ENCODE measurements at regions not wholly inside any gene's neighbourhood (a gene's known extent, or its start where the extent isn't known, plus 50 kb on each side); places are given as distances from the start of the nearest gene placed in this dataset.
"Not testable (repeated sequence)": the region's sequence is repeated elsewhere in the genome, so short reads cannot be mapped to it uniquely, and the experiment has no call there.

DNA sequence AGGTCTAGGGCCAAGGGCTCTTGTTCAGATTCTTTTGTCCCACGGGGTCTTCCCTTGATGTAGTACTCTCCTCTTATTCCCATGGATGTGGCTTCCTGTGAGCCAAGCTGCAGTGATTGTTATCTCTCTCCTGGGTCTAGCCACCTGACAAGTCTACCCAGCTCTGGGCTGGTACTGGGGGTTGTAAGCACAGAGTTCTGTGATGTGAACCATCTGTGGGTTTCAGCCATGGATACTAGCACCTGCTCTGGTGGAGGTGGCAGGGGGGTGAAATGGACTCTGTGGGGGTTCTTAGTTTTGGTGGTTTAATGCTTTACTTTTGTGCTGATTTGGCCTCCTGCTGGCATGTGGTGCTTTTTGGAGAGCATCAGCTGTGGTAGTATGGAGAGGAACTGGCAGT, 350.8 kb downstream of the DNAJB9 start:
- H3K9me3 ChIP-seq (ENCODE audit: control insufficient read depth in 2 of 3, low read length in 3 of 3), result peaks cover 0 to 3% (median 0%) of the 10 kb centered on the region in 3 experiments
- no peak overlapping the region for H3K4me3 Mint-ChIP-seq
- peaks cover 0 to 6% (median 0%) of the 10 kb centered on the region in 5 donors for H3K36me3 Mint-ChIP-seq
- CTCF ChIA-PET, result no interaction called here
- no peaks in the 10 kb centered on the region for H3K27me3 ChIP-seq (ENCODE audit: control insufficient read depth in 2 of 2, insufficient read depth in 2 of 2, low read length in 2 of 2)
- H3K4me3 ChIP-seq (ENCODE audit: low read length), result no peak overlapping the region
- no peaks in the 10 kb centered on the region for H3K27me3 Mint-ChIP-seq
- H3K36me3 ChIP-seq (ENCODE audit: control insufficient read depth in 2 of 3, insufficient read depth in 3 of 3, low read length in 3 of 3), result no peaks in the 10 kb centered on the region
- H3K27ac Mint-ChIP-seq, result no peak overlapping the region
- H3K9me3 Mint-ChIP-seq, result peaks cover 4 to 52% (median 20%) of the 10 kb centered on the region in 11 donors
- ATAC-seq (no peak), DNase-seq (no peak)
- peaks cover 0 to 2% (median 0%) of the 10 kb centered on the region in 7 donors for H3K4me1 Mint-ChIP-seq
- POLR2A ChIA-PET, result no interaction called here
- intact Hi-C loops (cut with micrococcal nuclease), result no loop called here
- H3K4me1 ChIP-seq (ENCODE audit: control insufficient read depth in 2 of 2, insufficient read depth in 2 of 2, low read length in 2 of 2), result no peaks in the 10 kb centered on the region
- no peak overlapping the region for H3K27ac ChIP-seq (ENCODE audit: low read depth, low read length)

DNA sequence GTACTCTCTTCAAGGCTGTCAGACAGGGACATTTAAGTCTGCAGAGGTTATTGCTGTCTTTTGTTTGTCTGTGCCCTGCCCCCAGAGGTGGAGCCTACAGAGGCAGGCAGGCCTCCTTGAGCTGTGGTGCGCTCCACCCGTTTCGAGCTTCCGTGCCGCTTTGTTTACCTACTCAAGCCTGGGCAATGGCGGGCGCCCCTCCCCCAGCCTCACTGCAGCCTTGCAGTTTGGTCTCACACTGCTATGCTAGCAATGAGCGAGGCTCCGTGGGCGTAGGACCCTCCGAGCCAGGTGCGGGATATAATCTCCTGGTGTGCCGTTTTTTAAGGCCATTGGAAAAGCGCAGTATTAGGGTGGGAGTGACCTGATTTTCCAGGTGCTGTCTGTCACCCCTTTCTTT, 373.4 kb downstream of the DNAJB9 start:
- H3K27me3 ChIP-seq (ENCODE audit: control insufficient read depth in 2 of 2, insufficient read depth in 2 of 2, low read length in 2 of 2); H3K36me3 Mint-ChIP-seq; ATAC-seq; H3K4me1 Mint-ChIP-seq; H3K27ac ChIP-seq (ENCODE audit: low read depth, low read length); intact Hi-C loops (cut with micrococcal nuclease); H3K27ac Mint-ChIP-seq; H3K27me3 Mint-ChIP-seq; H3K4me3 ChIP-seq (ENCODE audit: low read length); DNase-seq; CTCF ChIA-PET; H3K36me3 ChIP-seq (ENCODE audit: control insufficient read depth in 2 of 3, insufficient read depth in 3 of 3, low read length in 3 of 3); POLR2A ChIA-PET; H3K4me3 Mint-ChIP-seq; H3K9me3 ChIP-seq (ENCODE audit: control insufficient read depth in 2 of 3, low read length in 3 of 3); H3K4me1 ChIP-seq (ENCODE audit: control insufficient read depth in 2 of 2, insufficient read depth in 2 of 2, low read length in 2 of 2): not testable (repeated sequence)
- H3K9me3 Mint-ChIP-seq, result peaks cover 0 to 17% (median 10%) of the 10 kb centered on the region in 11 donors

DNA sequence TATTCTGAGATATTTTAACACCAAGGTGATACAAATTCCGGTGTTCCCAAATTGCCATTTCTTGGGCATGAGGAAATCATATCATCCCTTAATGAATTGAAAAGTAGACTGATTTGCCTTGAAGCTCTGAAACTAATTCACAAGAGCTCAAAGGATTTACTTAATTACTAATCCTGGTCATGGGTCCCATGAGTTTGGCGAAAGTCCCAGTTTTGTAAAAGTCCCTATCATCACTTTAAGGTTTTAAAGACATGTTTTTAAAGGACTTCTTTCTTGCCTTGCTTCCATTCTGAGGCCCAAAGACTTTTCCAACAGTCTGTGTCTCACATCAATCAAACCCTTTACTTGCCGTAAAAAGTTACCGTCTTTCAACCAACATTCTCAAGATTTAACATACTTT, 377.9 kb downstream of the DNAJB9 start:
- no peak for ATAC-seq
- no peaks in the 10 kb centered on the region for H3K27me3 ChIP-seq (ENCODE audit: control insufficient read depth in 2 of 2, insufficient read depth in 2 of 2, low read length in 2 of 2)
- ChIA-PET POLR2A (no interaction called here), CTCF (no interaction called here)
- no peaks in the 10 kb centered on the region for H3K4me1 ChIP-seq (ENCODE audit: control insufficient read depth in 2 of 2, insufficient read depth in 2 of 2, low read length in 2 of 2)
- no peaks in the 10 kb centered on the region for H3K36me3 ChIP-seq (ENCODE audit: control insufficient read depth in 2 of 3, insufficient read depth in 3 of 3, low read length in 3 of 3)
- no peak overlapping the region for H3K4me3 ChIP-seq (ENCODE audit: low read length)
- no peaks in the 10 kb centered on the region for H3K4me1 Mint-ChIP-seq
- intact Hi-C loops (cut with micrococcal nuclease), result no loop called here
- H3K27ac ChIP-seq (ENCODE audit: low read depth, low read length), result no peak overlapping the region
- no peaks in the 10 kb centered on the region for H3K9me3 ChIP-seq (ENCODE audit: control insufficient read depth in 2 of 3, low read length in 3 of 3)
- H3K27ac Mint-ChIP-seq, result no peak overlapping the region
- H3K4me3 Mint-ChIP-seq, result no peak overlapping the region
- no peaks in the 10 kb centered on the region for H3K27me3 Mint-ChIP-seq
- peaks cover 0 to 18% (median 9%) of the 10 kb centered on the region in 11 donors for H3K9me3 Mint-ChIP-seq
- H3K36me3 Mint-ChIP-seq, result no peaks in the 10 kb centered on the region
- no peak for DNase-seq

DNA sequence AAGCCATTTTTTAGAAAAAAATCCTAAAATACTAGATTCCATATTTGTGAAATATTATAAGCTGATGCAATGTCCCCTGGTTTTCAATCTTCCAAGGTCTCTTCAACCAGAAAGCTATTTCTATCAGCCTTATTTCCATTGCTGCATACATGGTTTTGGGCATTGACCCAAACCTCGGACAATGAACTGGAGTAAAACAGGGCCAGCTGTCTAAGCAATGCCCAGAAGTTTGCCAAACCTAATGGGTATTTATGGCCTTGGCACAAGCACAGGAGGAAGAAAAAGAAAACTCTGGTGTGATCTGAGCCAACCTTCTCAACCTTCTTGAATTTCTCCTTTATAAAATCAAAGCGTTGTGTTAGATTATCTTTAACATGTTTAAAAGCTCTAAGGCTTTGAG, 402.3 kb downstream of the DNAJB9 start:
- no peaks in the 10 kb centered on the region for H3K36me3 ChIP-seq (ENCODE audit: control insufficient read depth in 2 of 3, insufficient read depth in 3 of 3, low read length in 3 of 3)

DNA sequence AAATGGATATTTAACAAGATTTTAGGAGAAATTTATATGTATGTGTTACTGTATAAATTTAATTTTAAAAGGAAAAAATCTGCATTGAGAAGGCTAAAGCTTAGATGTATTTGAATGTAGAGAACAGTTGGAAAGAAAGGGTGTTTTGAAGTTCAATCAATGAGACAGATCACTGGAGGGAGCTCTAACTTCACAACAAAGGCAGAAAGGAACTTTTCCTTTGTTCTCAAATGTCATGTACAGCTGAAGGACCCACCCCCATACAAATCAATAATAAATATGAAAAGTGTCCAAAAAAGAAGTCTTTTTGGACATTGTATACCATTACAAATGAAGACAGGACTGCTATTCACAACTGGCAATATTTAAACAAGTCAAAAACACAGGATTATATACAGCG, 403.4 kb downstream of the DNAJB9 start:
- Mint-ChIP-seq H3K36me3 (no peaks in the 10 kb centered on the region), H3K27ac (no peak overlapping the region), H3K4me3 (no peak overlapping the region), H3K9me3 (peaks cover 0 to 5% (median 0%) of the 10 kb centered on the region in 11 donors), H3K27me3 (no peaks in the 10 kb centered on the region), H3K4me1 (no peaks in the 10 kb centered on the region)
- no peaks in the 10 kb centered on the region for H3K9me3 ChIP-seq (ENCODE audit: control insufficient read depth in 2 of 3, low read length in 3 of 3)
- CTCF ChIA-PET, result no interaction called here
- intact Hi-C loops (cut with micrococcal nuclease), result no loop called here
- DNase-seq (no peak), ATAC-seq (no peak)
- H3K4me1 ChIP-seq (ENCODE audit: control insufficient read depth in 2 of 2, insufficient read depth in 2 of 2, low read length in 2 of 2), result no peaks in the 10 kb centered on the region
- no peak overlapping the region for H3K4me3 ChIP-seq (ENCODE audit: low read length)
- POLR2A ChIA-PET, result no interaction called here
- H3K27me3 ChIP-seq (ENCODE audit: control insufficient read depth in 2 of 2, insufficient read depth in 2 of 2, low read length in 2 of 2), result no peaks in the 10 kb centered on the region
- H3K36me3 ChIP-seq (ENCODE audit: control insufficient read depth in 2 of 3, insufficient read depth in 3 of 3, low read length in 3 of 3), result no peaks in the 10 kb centered on the region
- no peak overlapping the region for H3K27ac ChIP-seq (ENCODE audit: low read depth, low read length)

More for the DNA sequence above, 402.3 kb downstream of the DNAJB9 start:
- POLR2A ChIA-PET, result no interaction called here
- ATAC-seq (no peak), DNase-seq (no peak)
- intact Hi-C loops (cut with micrococcal nuclease), result no loop called here
- H3K36me3 Mint-ChIP-seq, result no peaks in the 10 kb centered on the region
- H3K4me1 Mint-ChIP-seq, result no peaks in the 10 kb centered on the region
- Histone ChIP-seq H3K4me3 (ENCODE audit: low read length) (no peak overlapping the region), H3K27ac (ENCODE audit: low read depth, low read length) (no peak overlapping the region), H3K9me3 (ENCODE audit: control insufficient read depth in 2 of 3, low read length in 3 of 3) (no peaks in the 10 kb centered on the region), H3K4me1 (ENCODE audit: control insufficient read depth in 2 of 2, insufficient read depth in 2 of 2, low read length in 2 of 2) (no peaks in the 10 kb centered on the region), H3K27me3 (ENCODE audit: control insufficient read depth in 2 of 2, insufficient read depth in 2 of 2, low read length in 2 of 2) (no peaks in the 10 kb centered on the region)
- no peak overlapping the region for H3K4me3 Mint-ChIP-seq
- no peak overlapping the region for H3K27ac Mint-ChIP-seq
- CTCF ChIA-PET, result interaction anchor here (0.7 kb wide), 1 partner anchor 214 kb away, joined by 3 read pairs; no protein-coding TSS in a partner anchor
- peaks cover 0 to 4% (median 0%) of the 10 kb centered on the region in 11 donors for H3K9me3 Mint-ChIP-seq
- no peaks in the 10 kb centered on the region for H3K27me3 Mint-ChIP-seq

DNA sequence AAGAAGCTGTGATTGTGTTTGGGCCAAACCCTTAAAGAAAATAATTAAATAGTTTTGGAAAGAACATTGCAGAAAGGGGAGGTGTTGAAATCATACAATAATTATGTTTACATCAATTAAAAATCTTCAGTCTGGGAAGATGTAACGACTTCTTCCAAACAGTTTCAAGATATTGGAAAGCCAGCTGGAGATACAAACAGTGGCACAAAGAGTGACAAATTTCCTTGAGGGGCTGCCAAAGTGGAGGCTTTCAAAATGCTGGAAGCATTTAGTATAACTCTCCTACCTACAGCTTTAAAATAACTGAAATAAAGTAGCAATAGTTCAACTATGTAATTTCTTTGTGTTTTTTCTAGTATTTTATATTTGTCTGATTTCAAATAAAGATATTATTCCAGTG, 405.0 kb downstream of the DNAJB9 start:
- POLR2A ChIA-PET, result no interaction called here
- no peaks in the 10 kb centered on the region for H3K4me1 Mint-ChIP-seq
- no peak overlapping the region for H3K4me3 Mint-ChIP-seq
- H3K36me3 Mint-ChIP-seq, result no peaks in the 10 kb centered on the region
- intact Hi-C loops (cut with micrococcal nuclease), result no loop called here
- H3K27ac Mint-ChIP-seq, result no peak overlapping the region
- Histone ChIP-seq H3K9me3 (ENCODE audit: control insufficient read depth in 2 of 3, low read length in 3 of 3) (no peaks in the 10 kb centered on the region), H3K27me3 (ENCODE audit: control insufficient read depth in 2 of 2, insufficient read depth in 2 of 2, low read length in 2 of 2) (no peaks in the 10 kb centered on the region), H3K27ac (ENCODE audit: low read depth, low read length) (no peak overlapping the region), H3K4me3 (ENCODE audit: low read length) (no peak overlapping the region), H3K4me1 (ENCODE audit: control insufficient read depth in 2 of 2, insufficient read depth in 2 of 2, low read length in 2 of 2) (no peaks in the 10 kb centered on the region), H3K36me3 (ENCODE audit: control insufficient read depth in 2 of 3, insufficient read depth in 3 of 3, low read length in 3 of 3) (no peaks in the 10 kb centered on the region)
- no peak for ATAC-seq
- no peak for DNase-seq
- H3K27me3 Mint-ChIP-seq, result no peaks in the 10 kb centered on the region
- peaks cover 0 to 11% (median 6%) of the 10 kb centered on the region in 11 donors for H3K9me3 Mint-ChIP-seq
- CTCF ChIA-PET, result no interaction called here

DNA sequence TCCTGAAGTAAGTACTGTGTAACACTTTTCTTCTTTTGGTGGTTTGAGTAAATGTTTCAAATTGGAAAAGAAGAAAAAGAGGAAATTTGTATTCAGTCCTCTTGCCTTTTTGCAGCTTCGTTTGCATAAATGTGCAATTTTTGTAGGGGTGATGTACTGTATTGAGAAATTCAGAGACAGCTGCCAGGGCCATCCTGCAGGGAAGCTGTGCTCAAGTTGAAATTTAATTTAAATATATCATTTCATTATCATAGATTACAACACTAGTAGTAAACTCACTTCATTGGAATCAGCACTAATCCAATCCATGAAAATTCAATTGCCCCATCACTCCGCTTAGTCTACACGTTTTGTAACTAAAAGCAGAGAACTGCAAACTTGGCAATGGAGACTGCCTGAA, 415.4 kb downstream of the DNAJB9 start:
- DNase-seq (no peak), ATAC-seq (no peak)
- Histone ChIP-seq H3K27me3 (ENCODE audit: control insufficient read depth in 2 of 2, insufficient read depth in 2 of 2, low read length in 2 of 2) (no peaks in the 10 kb centered on the region), H3K27ac (ENCODE audit: low read depth, low read length) (no peak overlapping the region), H3K4me1 (ENCODE audit: control insufficient read depth in 2 of 2, insufficient read depth in 2 of 2, low read length in 2 of 2) (no peaks in the 10 kb centered on the region), H3K9me3 (ENCODE audit: control insufficient read depth in 2 of 3, low read length in 3 of 3) (no peaks in the 10 kb centered on the region), H3K36me3 (ENCODE audit: control insufficient read depth in 2 of 3, insufficient read depth in 3 of 3, low read length in 3 of 3) (no peaks in the 10 kb centered on the region), H3K4me3 (ENCODE audit: low read length) (no peak overlapping the region)
- intact Hi-C loops (cut with micrococcal nuclease), result no loop called here
- peaks cover 0 to 29% (median 7%) of the 10 kb centered on the region in 11 donors for H3K9me3 Mint-ChIP-seq
- H3K27me3 Mint-ChIP-seq, result no peaks in the 10 kb centered on the region
- no peak overlapping the region for H3K27ac Mint-ChIP-seq
- H3K4me3 Mint-ChIP-seq, result no peak overlapping the region
- CTCF ChIA-PET, result no interaction called here
- H3K36me3 Mint-ChIP-seq, result no peaks in the 10 kb centered on the region
- POLR2A ChIA-PET, result no interaction called here
- H3K4me1 Mint-ChIP-seq, result no peaks in the 10 kb centered on the region

Data from naive thymus-derived CD4-positive, alpha-beta T cell (primary cell).